ENCODE measurements at regions not wholly inside any gene's neighbourhood (a gene's known extent, or its start where the extent isn't known, plus 50 kb on each side); places are given as distances from the start of the nearest gene placed in this dataset.
"Not testable (repeated sequence)": the region's sequence is repeated elsewhere in the genome, so short reads cannot be mapped to it uniquely, and the experiment has no call there.

DNA sequence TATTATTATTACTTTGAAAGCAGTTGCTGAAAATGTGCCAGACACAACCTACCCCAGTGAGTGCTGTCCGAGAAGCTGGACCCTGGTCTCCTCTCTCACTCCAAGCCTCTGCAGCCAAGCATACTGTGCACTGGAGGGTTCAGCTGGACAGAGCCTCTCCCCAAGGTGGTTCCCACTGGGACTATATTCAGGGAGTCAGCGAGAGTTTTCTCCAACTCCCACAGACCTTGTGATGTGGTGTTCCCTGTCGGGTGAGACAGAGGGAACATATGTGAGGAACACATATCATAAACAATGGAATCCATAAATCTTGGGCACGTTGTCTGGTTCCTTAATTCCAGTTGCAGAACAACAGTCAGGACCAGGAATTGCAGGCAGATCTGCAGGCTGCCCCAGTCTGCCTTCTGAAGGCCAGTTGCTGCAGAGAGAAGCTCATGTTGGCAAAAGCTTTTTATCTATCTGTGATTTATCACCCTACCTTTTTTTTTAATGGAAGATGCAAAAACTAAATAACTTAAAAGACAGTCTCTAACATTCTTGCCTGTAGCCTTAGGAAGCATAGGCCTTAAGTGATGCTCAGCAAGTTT, 619.8 kb upstream of the TBX3 start:
- no peak for DNase-seq (ENCODE audit: low read depth)
- H3K4me3 ChIP-seq (ENCODE audit: low read depth, low read length), result no peak overlapping the region
- TF ChIP-seq, protein P1, sequence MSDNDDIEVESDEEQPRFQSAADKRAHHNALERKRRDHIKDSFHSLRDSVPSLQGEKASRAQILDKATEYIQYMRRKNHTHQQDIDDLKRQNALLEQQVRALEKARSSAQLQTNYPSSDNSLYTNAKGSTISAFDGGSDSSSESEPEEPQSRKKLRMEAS (IDR thresholded peaks at IDR 0.05; ENCODE audit: low read depth, low read length), result no peak
- TF ChIP-seq, protein P2, sequence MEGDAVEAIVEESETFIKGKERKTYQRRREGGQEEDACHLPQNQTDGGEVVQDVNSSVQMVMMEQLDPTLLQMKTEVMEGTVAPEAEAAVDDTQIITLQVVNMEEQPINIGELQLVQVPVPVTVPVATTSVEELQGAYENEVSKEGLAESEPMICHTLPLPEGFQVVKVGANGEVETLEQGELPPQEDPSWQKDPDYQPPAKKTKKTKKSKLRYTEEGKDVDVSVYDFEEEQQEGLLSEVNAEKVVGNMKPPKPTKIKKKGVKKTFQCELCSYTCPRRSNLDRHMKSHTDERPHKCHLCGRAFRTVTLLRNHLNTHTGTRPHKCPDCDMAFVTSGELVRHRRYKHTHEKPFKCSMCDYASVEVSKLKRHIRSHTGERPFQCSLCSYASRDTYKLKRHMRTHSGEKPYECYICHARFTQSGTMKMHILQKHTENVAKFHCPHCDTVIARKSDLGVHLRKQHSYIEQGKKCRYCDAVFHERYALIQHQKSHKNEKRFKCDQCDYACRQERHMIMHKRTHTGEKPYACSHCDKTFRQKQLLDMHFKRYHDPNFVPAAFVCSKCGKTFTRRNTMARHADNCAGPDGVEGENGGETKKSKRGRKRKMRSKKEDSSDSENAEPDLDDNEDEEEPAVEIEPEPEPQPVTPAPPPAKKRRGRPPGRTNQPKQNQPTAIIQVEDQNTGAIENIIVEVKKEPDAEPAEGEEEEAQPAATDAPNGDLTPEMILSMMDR (IDR thresholded peaks at IDR 0.05; ENCODE audit: low read depth, low read length), result no peak
- TF ChIP-seq POLR2A (IDR thresholded peaks at IDR 0.05; ENCODE audit: extremely low read depth, insufficient read length) (no peak), MYC (IDR thresholded peaks at IDR 0.05; ENCODE audit: low read depth, low read length) (no peak)

DNA sequence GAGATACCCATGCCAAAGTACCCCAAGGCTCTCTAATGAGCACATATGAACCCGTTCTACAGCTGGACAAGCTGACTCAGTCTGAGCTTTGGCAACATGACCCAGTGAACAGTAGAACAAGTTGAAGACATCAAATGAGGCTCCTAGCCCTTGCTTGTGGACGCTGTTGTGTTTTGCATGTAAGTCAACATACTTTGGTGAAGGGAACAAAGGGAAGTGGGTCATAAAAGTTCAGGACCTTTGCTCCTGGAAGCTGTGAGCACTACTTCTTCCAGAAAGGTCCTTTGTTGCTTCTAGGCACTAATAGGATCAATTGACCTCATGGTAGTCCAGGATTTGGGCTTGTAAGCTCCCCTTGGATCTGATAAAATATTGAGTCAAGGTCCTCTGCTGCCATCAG, 613.5 kb upstream of the TBX3 start:
- no peak overlapping the region for H3K4me3 ChIP-seq (ENCODE audit: low read depth, low read length)
- no peak for DNase-seq (ENCODE audit: low read depth)
- TF ChIP-seq, protein P2 (IDR thresholded peaks at IDR 0.05; ENCODE audit: low read depth, low read length), result no peak
- TF ChIP-seq POLR2A (IDR thresholded peaks at IDR 0.05; ENCODE audit: extremely low read depth, insufficient read length), result no peak
- no peak for TF ChIP-seq MYC (IDR thresholded peaks at IDR 0.05; ENCODE audit: low read depth, low read length)
- TF ChIP-seq, protein P1 (IDR thresholded peaks at IDR 0.05; ENCODE audit: low read depth, low read length), result no peak

DNA sequence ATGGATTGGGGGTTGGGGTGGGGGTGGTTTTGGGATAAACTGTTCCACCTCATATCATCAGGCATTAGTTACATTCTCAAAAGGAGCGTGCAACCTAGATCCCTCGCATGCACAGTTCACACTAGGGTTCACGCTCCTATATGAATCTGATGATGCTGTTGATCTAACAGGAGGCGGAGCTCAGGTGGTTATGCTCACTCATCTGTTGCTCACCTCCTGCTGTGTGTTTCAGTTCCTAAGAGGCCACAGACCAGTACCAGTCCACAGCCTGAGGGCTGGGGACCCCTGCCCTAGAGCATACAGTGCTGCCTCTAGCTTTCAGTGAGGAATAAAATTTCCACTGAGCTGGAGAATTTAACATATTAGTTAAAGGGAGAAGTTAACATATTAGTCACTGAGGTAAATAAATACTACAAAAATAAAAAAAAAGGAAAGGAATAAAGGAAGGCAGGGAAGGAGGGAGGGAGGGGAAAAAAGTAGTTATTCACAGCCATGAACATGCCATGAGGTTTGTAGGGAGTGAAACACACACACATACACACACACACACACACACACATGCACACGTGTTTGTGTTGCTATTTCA, 612.7 kb upstream of the TBX3 start:
- no peak overlapping the region for H3K4me3 ChIP-seq (ENCODE audit: low read depth, low read length)
- no peak for TF ChIP-seq MYC (IDR thresholded peaks at IDR 0.05; ENCODE audit: low read depth, low read length)
- DNase-seq (ENCODE audit: low read depth), result no peak

DNA sequence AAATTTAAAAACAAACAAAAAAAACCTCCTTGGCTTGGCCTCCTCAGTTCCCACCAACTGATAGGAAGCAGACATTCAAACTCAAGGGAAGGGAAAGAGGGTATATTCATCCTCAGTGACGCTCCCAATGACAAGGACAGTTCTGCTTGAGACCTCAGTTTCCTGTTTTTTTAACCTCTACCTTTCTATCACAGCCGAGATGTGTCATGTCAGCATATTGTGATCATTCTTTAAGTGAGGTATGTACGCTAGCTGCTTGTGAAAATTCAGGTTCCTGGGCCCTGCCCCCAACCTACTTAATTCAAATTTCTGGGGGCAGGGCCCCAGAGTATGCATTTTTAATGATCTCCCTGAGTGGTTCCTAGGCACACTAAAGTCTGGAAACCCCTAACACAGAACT, 611.9 kb upstream of the TBX3 start:
- TF ChIP-seq MYC (IDR thresholded peaks at IDR 0.05; ENCODE audit: low read depth, low read length), result no peak
- TF ChIP-seq, protein P2 (IDR thresholded peaks at IDR 0.05; ENCODE audit: low read depth, low read length), result no peak
- TF ChIP-seq POLR2A (IDR thresholded peaks at IDR 0.05; ENCODE audit: extremely low read depth, insufficient read length), result no peak
- TF ChIP-seq, protein P1 (IDR thresholded peaks at IDR 0.05; ENCODE audit: low read depth, low read length), result no peak

DNA sequence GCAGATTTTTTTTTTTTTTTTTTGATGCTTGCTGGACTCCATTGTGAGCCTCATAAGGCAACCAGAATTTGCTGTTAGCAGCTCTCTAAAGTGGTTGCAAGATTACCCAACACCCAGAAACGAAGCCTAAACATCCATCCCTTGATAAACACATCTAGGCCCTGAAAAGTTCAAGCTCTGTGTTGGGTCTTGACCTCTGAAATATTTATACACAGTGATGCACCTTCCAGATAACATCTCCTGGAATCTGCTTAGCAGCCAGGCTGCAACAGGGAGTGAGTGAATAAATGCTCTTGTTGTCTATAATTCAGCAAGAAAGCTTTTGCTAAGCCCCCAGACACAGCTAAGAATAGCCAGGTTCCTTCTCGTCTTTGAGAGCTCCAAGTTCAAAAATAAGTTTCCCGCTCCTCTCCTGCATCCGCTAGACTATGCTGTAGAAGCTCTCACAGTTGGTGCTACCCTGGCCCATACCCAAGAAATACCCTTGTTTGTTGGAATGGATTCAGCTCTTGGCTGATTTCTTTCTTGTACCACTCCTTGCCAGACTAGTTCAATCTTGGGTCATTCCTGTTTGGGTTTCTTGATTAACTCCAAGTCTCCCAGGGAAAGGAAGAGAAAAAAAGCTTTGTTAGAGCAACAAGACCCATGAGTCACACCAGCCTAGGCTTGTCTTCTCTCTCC, 610.6 kb upstream of the TBX3 start:
- TF ChIP-seq, protein P2 (IDR thresholded peaks at IDR 0.05; ENCODE audit: low read depth, low read length), result no peak
- TF ChIP-seq POLR2A (IDR thresholded peaks at IDR 0.05; ENCODE audit: extremely low read depth, insufficient read length) (no peak), MYC (IDR thresholded peaks at IDR 0.05; ENCODE audit: low read depth, low read length) (no peak)
- TF ChIP-seq, protein P1 (IDR thresholded peaks at IDR 0.05; ENCODE audit: low read depth, low read length), result no peak
- no peak for DNase-seq (ENCODE audit: low read depth)
- no peak overlapping the region for H3K4me3 ChIP-seq (ENCODE audit: low read depth, low read length)

More for the DNA sequence above, 611.9 kb upstream of the TBX3 start:
- no peak overlapping the region for H3K4me3 ChIP-seq (ENCODE audit: low read depth, low read length)
- no peak for DNase-seq (ENCODE audit: low read depth)

DNA sequence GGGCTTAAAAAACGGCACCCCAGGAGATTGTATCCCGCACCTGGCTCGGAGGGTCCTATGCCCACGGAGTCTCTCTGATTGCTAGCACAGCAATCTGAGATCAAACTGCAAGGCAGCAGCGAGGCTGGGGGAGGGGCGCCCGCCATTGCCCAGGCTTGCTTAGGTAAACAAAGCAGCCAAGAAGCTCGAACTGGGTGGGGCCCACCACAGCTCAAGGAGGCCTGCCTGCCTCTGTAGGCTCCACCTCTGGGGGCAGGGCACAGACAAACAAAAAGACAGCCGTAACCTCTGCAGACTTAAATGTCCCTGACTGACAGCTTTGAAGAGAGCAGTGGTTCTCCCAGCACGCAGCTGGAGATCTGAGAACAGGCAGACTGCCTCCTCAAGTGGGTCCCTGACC, 601.5 kb upstream of the TBX3 start:
- not testable (repeated sequence) for H3K4me3 ChIP-seq (ENCODE audit: low read depth, low read length); DNase-seq (ENCODE audit: low read depth)
